ENCODE measurements at regions not wholly inside any gene's neighbourhood (a gene's known extent, or its start where the extent isn't known, plus 50 kb on each side); places are given as distances from the start of the nearest gene placed in this dataset.

DNA sequence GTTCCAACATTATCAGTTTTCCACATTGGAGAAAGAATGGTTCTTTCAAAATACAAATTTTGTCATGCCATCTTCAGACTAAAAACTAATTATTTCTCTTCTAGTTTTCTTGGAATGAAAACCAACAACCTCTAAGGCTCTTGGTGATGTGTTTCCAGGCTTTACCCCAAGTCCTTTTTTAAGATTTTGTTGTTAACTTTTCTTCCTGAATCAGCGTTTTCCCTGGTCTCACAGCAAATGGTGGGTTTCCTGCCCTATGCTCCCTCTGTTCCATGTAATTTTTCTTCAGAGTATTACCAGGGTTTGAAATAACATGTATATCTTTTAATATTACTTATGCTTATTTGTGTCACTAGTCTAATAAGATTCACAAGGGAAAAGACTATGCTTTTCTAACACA lies 1311.9 kb downstream of the LRFN5 start:
- DNase-seq (ENCODE audit: low spot score in 2 of 2) (no peak), ATAC-seq (no peak)
- Mint-ChIP-seq H3K27ac (no peak overlapping the region), H3K9me3 (peaks cover 21 to 24% of the 10 kb centered on the region in 2 donors), H3K36me3 (peaks cover 0 to 10% of the 10 kb centered on the region in 2 donors)

DNA sequence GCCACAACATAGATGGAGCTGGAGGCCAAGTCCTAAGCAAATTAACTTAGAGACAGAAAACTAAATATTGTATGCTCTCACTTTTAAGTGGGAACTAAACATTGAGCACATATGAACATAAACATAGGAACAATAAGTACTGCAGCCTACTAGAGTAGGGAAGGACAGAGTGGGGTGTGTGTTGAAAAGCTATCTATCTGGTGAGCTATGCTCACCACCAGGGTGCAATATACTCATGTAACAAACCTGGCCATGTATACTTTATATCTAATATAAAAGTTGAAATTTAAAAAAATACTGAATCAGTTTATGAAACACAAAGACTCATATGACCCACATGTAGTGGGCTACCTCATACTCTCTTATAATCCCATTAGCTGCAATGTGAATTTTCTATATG lies 1305.0 kb downstream of the LRFN5 start:
- Mint-ChIP-seq H3K27ac (no peak overlapping the region), H3K9me3 (peaks cover 14 to 22% of the 10 kb centered on the region in 2 donors), H3K36me3 (peaks cover 0 to 10% of the 10 kb centered on the region in 2 donors)
- ATAC-seq (no peak), DNase-seq (ENCODE audit: low spot score in 2 of 2) (no peak)

DNA sequence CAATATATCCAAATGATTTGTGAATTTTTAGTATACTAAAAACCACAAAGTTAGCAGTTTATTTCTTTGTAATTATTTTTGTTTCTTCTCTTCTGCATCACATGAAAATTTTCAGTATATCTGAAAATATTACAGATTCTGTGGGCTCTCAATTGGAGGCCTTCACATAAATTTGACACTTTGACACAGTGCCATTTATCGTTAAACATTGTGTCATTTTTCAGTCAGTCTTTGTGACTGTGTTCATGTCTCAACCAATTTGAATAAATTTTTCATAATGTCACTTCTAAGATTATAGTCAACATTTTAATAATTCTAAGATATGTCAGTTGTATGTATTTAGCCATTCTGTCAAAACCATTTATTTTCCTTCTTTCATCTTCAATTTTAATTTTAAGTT lies 1303.0 kb downstream of the LRFN5 start:
- ATAC-seq (no peak), DNase-seq (ENCODE audit: low spot score in 2 of 2) (no peak)
- no peaks in the 10 kb centered on the region for H3K36me3 Mint-ChIP-seq
- H3K9me3 Mint-ChIP-seq = peaks cover 7 to 15% of the 10 kb centered on the region in 2 donors
- no peak overlapping the region for H3K27ac Mint-ChIP-seq

DNA sequence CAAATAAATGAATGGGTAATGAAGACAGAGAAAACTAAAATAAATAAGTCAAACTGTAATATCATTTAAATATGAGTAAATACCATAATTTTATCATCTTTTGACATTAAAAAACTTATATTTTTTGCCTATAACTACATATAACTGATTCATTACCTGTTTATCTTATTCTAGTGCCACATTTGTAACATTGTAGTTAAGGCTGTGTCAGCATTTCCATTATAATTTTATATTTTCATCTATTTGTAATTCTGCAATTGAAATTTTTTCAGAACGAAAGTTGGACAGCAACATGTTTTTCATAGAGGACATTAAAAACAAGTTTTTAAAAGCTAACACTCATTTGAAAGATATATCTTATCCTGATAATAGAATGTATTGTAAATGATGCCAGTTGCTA lies 1286.5 kb downstream of the LRFN5 start:
- H3K36me3 Mint-ChIP-seq = no peaks in the 10 kb centered on the region
- peaks cover 17% of the 10 kb centered on the region in 2 donors for H3K9me3 Mint-ChIP-seq
- no peak overlapping the region for H3K27ac Mint-ChIP-seq
- DNase-seq (ENCODE audit: low spot score in 2 of 2) (no peak), ATAC-seq (no peak)

DNA sequence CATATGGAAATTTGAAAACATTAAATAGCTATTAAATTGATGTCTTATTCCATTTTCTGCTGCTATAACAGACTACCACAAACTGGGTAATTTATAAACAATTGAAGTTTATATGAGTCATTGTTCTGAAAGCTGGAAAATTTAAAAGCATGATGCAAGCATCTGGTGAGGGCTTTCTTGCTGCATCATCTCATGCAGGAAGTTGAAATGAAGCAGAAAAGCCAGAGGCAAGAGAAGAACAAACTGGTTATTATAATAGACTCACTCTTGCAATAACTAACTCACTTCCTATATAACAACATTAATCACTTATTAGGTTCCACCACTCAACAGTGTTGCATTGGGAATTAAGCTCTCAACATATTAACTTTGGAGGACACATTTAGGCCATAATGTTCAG lies 1277.4 kb downstream of the LRFN5 start:
- peaks cover 11 to 13% of the 10 kb centered on the region in 2 donors for H3K9me3 Mint-ChIP-seq
- no peak for ATAC-seq
- no peak overlapping the region for H3K27ac Mint-ChIP-seq
- no peak for DNase-seq (ENCODE audit: low spot score in 2 of 2)
- no peaks in the 10 kb centered on the region for H3K36me3 Mint-ChIP-seq

DNA sequence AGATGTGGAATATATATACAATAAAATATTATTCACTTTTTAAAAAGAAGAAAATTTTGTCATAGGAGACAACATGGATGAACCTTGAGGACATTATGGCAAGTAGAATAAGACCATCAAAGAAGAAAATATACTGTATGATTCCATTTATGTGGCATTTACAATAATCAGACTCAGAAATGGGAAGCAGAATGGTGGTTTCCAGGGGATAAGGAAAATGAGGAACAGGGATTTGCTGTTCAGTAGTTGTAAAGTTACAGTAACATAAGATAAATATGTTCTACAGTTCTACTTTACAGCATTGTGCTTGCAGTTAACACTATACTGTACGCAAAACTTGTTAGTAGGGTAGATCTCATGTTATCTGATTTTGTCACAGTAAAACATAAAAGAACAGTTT lies 1271.0 kb downstream of the LRFN5 start:
- H3K27ac Mint-ChIP-seq = no peak overlapping the region
- peaks cover 19 to 20% of the 10 kb centered on the region in 2 donors for H3K9me3 Mint-ChIP-seq
- no peaks in the 10 kb centered on the region for H3K36me3 Mint-ChIP-seq
- ATAC-seq (no peak), DNase-seq (ENCODE audit: low spot score in 2 of 2) (no peak)

DNA sequence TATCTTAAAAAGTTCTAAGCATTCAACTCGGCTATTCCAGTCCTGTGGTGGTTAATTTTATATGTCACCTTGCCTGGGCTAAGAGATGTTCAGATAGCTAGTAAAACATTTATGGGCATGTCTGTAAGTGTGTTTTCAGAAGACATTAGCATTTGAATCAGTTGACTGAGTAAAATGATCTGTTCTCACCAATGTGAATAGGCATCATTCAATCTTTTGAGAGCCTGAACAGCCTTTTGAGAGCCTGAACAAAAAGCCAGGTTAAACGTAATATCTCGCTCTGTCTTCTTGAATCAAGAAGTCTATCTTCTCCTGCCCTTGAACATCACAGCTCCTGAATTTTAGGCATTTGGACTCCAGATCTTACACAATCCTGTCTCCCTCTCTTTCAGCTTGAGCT lies 1266.1 kb downstream of the LRFN5 start:
- DNase-seq (ENCODE audit: low spot score in 2 of 2) (no peak), ATAC-seq (no peak)
- no peaks in the 10 kb centered on the region for H3K36me3 Mint-ChIP-seq
- peaks cover 9 to 14% of the 10 kb centered on the region in 2 donors for H3K9me3 Mint-ChIP-seq
- H3K27ac Mint-ChIP-seq = no peak overlapping the region

DNA sequence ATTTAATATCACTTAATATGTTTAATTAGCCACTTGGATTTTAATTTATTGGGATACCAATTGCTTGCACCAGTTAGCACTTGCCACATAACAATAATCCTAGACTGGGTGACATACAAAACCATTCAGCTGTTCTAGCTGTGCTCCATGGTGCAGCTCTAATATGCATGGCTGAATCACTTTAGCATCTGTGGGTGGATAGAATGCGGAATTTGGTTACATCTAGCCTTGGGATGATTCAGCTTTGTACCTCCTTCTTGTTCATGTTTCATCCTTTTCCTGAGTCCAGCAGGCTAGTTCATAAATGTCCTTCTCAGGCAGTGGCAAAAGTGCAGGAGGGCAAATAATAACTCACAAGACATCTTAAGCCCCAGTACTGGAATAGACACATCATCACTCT lies 1263.0 kb downstream of the LRFN5 start:
- ATAC-seq = no peak
- H3K27ac Mint-ChIP-seq = no peak overlapping the region
- H3K9me3 Mint-ChIP-seq = peaks cover 6 to 13% of the 10 kb centered on the region in 2 donors
- H3K36me3 Mint-ChIP-seq = no peaks in the 10 kb centered on the region
- DNase-seq (ENCODE audit: low spot score in 2 of 2) = no peak

DNA sequence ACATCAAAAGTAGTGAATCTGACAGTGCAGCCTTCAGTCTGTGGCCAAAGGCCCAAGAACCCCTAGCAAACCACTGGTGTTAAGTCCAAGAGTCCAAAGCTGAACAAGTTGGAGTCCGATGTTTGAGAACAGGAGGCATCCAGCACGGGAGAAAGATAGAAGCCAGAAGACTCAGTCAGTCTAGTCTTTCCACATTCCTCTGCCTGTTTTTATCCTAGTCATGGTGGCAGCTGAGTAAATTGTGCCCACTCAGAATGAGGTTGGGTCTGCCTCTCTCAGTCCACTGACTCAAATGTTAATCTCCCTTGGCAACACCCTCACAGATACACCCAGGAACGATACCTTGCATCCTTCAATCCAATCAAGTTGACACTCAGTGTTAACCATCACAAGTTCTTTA lies 1255.4 kb downstream of the LRFN5 start:
- H3K9me3 Mint-ChIP-seq = peaks cover 10 to 16% of the 10 kb centered on the region in 2 donors
- no peaks in the 10 kb centered on the region for H3K36me3 Mint-ChIP-seq
- H3K27ac Mint-ChIP-seq = no peak overlapping the region
- DNase-seq (ENCODE audit: low spot score in 2 of 2) (no peak), ATAC-seq (no peak)

DNA sequence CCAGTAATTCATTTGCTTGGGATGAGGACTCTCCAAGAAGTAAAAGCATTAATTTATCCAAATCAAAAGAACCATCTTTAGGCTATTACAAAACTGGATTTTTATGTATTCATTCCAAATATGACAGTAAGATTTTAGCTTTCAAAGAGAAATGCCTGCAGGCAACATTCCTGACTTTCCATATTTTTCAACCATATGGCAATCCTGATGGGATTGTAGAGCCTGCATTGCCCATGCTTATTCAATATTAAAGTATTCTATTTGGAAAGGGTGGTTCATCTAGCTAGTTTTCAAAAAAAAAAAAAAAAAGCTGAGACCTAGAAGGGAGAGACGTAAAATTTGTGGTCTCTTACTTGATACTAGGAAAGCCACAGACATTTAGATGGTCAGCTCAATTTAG lies 1253.7 kb downstream of the LRFN5 start:
- Mint-ChIP-seq H3K9me3 (peaks cover 19 to 20% of the 10 kb centered on the region in 2 donors), H3K27ac (no peak overlapping the region), H3K36me3 (no peaks in the 10 kb centered on the region)
- ATAC-seq = no peak
- DNase-seq (ENCODE audit: low spot score in 2 of 2) = no peak

DNA sequence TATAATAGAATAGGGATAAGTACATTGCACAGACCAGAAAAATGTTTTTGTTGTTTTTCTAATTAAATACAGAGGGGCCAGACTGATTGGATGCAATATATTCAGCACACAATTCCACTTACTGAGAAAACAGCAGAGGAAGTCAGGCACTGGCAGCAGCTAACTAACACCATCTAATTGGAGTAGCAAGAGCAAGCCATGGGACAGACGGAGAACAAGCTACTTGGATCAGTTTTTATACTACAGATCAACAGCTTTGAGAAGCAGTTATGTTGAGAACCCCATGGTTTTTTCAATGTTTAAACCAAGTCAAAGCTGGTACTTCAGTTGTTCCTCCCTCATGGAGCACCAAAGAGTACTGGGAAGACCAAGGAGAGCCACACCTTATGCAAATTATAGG lies 1249.4 kb downstream of the LRFN5 start:
- Mint-ChIP-seq H3K36me3 (no peaks in the 10 kb centered on the region), H3K9me3 (peaks cover 16 to 17% of the 10 kb centered on the region in 2 donors), H3K27ac (no peak overlapping the region)
- DNase-seq (ENCODE audit: low spot score in 2 of 2) (no peak), ATAC-seq (no peak)

DNA sequence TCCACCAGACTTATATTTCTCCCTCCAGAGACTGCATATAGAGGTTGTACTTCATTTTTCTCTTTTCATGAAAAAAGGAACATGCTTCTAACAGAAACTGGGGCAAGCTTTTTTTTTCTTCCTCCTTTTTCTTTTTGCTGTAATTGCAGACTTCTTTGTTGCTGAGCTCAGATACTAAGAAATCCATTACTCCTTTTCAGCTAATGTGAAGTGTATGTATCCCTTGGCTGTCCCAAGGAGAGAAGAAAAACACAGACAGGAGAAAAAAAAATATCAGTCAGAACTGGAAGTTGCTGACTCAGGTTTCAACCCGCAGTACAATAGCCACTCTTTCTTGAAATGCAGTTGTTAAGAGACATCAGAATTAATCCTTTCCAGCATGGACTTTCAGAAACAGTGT lies 1248.4 kb downstream of the LRFN5 start:
- H3K9me3 Mint-ChIP-seq = peaks cover 14% of the 10 kb centered on the region in 2 donors
- DNase-seq (ENCODE audit: low spot score in 2 of 2) (no peak), ATAC-seq (no peak)
- H3K27ac Mint-ChIP-seq = no peak overlapping the region
- no peaks in the 10 kb centered on the region for H3K36me3 Mint-ChIP-seq

DNA sequence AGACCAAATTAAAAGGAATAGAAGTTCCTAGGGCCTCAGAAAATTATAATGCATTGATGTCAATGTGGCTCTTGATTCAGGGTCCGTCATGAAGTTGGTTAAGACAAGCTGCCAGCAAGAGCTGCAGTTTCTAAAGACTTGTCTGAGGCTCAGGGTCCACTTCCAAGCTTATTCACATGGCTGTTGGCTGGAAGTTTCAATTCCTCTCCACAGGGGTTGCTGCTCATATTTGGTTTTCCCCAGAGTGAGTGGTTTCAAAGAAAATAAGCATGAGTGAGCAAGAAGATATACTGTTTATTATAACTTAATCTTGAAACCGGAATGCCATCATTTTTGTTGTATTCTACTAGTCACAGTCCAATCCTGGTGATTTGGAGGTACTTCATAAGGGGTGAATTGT lies 1247.4 kb downstream of the LRFN5 start:
- Mint-ChIP-seq H3K27ac (no peak overlapping the region), H3K36me3 (no peaks in the 10 kb centered on the region), H3K9me3 (peaks cover 6 to 10% of the 10 kb centered on the region in 2 donors)
- no peak for DNase-seq (ENCODE audit: low spot score in 2 of 2)
- no peak for ATAC-seq

DNA sequence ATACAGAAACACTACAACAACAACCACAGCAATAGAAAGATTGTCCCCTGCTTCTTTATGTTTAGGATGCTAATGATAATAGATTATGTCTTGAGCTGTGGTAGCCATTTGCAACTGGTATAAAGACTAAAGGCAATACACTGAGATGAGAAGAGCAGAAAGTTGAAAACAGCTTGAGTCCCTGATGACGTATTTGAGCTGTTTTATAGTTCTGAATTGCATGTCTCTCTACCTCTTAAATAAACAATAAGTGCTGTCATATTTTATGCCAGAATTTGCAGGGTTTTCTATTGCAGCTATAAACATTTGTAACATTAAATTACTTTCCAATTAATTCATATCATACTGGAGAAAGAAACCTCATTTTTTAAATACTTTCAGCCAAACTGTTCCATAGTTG lies 1242.0 kb downstream of the LRFN5 start:
- H3K27ac Mint-ChIP-seq = no peak overlapping the region
- peaks cover 12 to 16% of the 10 kb centered on the region in 2 donors for H3K9me3 Mint-ChIP-seq
- H3K36me3 Mint-ChIP-seq = peaks cover 0 to 8% of the 10 kb centered on the region in 2 donors
- ATAC-seq = no peak
- DNase-seq (ENCODE audit: low spot score in 2 of 2) = no peak

DNA sequence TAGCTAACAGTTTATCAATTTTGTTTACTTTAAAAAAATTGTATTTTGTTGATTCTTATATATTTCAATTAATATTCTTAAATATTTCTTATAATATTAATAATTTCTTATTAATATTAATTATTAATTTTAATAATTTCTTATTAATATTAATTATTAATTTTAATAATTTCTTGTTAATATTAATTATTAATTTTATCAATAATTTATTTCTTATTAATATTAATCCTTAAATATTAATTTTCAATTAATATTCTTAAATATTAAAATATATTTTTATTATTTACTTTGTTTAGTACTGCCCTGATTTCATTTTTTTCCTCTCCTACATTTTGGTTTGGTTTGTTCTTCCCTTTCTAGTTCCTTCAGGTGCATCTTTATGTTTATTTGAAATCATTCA lies 1208.1 kb downstream of the LRFN5 start:
- Mint-ChIP-seq H3K36me3 (no peaks in the 10 kb centered on the region), H3K27ac (no peak overlapping the region), H3K9me3 (peaks cover 5 to 12% of the 10 kb centered on the region in 2 donors)
- no peak for DNase-seq (ENCODE audit: low spot score in 2 of 2)
- no peak for ATAC-seq

DNA sequence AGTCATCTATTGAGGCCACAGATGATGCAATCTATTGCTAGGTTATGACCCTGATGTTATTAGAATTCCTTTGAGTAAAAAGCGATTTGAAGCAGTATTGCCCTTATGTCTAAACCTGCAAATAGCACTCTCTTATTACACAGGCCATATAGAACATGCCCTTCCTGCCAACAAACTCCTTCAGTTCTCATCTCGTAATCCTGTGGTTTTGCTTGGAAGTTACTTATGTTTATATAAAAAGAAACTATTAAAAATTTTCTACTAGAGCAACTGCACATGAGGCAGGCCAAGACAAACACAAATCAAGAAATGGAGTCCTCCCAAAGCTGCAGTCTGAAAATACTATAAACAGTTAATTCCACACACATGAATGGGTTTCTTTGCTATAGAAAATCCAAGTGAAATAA lies 1200.2 kb downstream of the LRFN5 start:
- peaks cover 9 to 11% of the 10 kb centered on the region in 2 donors for H3K9me3 Mint-ChIP-seq
- H3K27ac Mint-ChIP-seq = no peak overlapping the region

DNA sequence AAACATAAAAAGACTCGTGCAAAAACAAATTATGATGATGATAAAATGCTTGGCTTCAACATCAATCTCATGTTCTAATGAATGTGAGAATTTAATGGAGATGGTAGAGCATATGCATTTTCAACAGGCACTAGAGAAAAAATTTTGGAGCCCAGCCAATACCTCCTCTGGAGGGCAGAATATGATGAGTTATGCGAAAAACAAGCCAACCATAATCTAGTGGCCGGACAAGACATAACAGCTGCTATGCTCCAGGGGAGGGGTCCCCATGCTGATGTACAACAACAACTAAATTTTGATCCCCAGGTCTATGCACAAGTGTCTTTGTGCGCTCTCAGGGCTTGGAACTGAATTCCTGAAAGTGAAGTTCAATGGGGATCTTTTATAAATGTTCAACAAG lies 1197.5 kb downstream of the LRFN5 start:
- DNase-seq (ENCODE audit: low spot score in 2 of 2) = no peak
- H3K9me3 Mint-ChIP-seq = peaks cover 5 to 9% of the 10 kb centered on the region in 2 donors
- ATAC-seq = no peak
- H3K27ac Mint-ChIP-seq = no peak overlapping the region
- H3K36me3 Mint-ChIP-seq = peaks cover 0 to 1% of the 10 kb centered on the region in 2 donors

More for the DNA sequence above, 1200.2 kb downstream of the LRFN5 start:
- H3K36me3 Mint-ChIP-seq = no peaks in the 10 kb centered on the region
- DNase-seq (ENCODE audit: low spot score in 2 of 2) (no peak), ATAC-seq (no peak)

DNA sequence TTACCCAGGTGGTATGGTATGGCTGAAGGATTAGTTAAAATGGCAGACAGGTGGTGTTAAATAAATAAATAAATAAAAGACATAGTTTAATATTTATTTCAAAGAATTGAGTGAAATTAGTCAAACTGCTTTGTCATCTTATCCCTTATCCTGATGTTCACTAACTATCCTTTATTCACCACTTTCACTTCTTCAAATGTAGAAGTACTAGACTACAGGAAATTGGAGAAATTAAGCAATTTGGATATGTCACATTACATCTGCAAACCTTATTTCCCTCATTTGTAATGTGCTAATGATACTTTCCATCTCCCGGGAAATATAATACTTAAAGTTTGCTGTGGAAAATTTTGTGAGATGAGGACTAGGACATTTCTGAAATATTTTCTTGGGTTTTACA lies 1195.7 kb downstream of the LRFN5 start:
- H3K9me3 Mint-ChIP-seq = peaks cover 12 to 18% of the 10 kb centered on the region in 2 donors
- ATAC-seq (no peak), DNase-seq (ENCODE audit: low spot score in 2 of 2) (no peak)
- H3K27ac Mint-ChIP-seq = no peak overlapping the region
- peaks cover 0 to 11% of the 10 kb centered on the region in 2 donors for H3K36me3 Mint-ChIP-seq

DNA sequence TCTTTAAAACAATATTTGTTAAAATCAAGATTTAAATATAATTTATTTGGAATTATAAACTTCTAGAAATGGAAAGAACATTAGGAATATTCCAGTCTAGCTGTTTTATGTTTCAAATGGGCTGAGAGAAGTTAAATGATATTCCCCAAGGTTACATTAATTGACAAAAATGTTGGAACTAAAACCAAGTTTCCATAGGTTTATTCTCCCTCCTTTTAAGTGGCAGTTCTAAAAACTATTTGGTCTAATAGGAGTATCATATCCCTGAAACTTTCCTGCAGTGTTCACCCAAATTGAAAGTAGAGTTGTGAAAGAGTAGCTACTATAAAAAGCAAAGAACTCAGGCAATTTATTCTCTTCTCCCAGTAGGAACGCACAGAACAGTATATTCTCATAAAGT lies 1185.5 kb downstream of the LRFN5 start:
- Mint-ChIP-seq H3K27ac (no peak overlapping the region), H3K36me3 (peaks cover 0 to under 1% of the 10 kb centered on the region in 2 donors), H3K9me3 (peaks cover 20 to 34% of the 10 kb centered on the region in 2 donors)
- ATAC-seq (no peak), DNase-seq (ENCODE audit: low spot score in 2 of 2) (no peak)
